Kidney epithelial cell (primary cell): ENCODE measurements at regions not wholly inside any gene's neighbourhood (a gene's known extent, or its start where the extent isn't known, plus 50 kb on each side); places are given as distances from the start of the nearest gene placed in this dataset.
"Not testable (repeated sequence)": the region's sequence is repeated elsewhere in the genome, so short reads cannot be mapped to it uniquely, and the experiment has no call there.

Experiments used
- DNase-seq: peaks from one replicate; pipeline ENCODE4 v3.0.0-alpha.2; 2010; ENCODE audit warnings: low read depth
- H3K27me3 ChIP-seq: 2 replicates; pipeline ENCODE4 v1.6.0; 2011; ENCODE audit warnings: low read length; ENCODE audit not compliant: control insufficient read depth, insufficient read depth
- H3K36me3 ChIP-seq: 2 replicates; pipeline ENCODE4 v1.5.1; 2011; ENCODE audit warnings: low read length; ENCODE audit not compliant: control insufficient read depth, insufficient read depth
- H3K4me3 ChIP-seq: 2 replicates; pipeline ENCODE4 v1.5.1; 2011; ENCODE audit warnings: low read depth, mild to moderate bottlenecking, control low read depth, low read length
- CTCF ChIP-seq: IDR thresholded peaks from 2 replicates; pipeline ENCODE4 v1.5.1; 2011; ENCODE audit warnings: mild to moderate bottlenecking, moderate library complexity, low read length, control low read depth, inconsistent platforms; ENCODE audit not compliant: insufficient read depth, poor library complexity, severe bottlenecking

- H3K27me3 ChIP-seq: no peaks in the 10 kb centered on the region
- no peak for TF ChIP-seq CTCF
- no peaks in the 10 kb centered on the region for H3K36me3 ChIP-seq
- DNase-seq: no peak
- no peak overlapping the region for H3K4me3 ChIP-seq
These were observed 83.0 kb upstream of the DTNBP1 start for GRCh38 chr6:15745781-15746180.

GRCh38 chr6:15744818-15745402 lies 82.1 kb upstream of the DTNBP1 start:
- no peak for TF ChIP-seq CTCF
- no peak for DNase-seq
- H3K4me3 ChIP-seq: no peak overlapping the region
- no peaks in the 10 kb centered on the region for H3K36me3 ChIP-seq
- no peaks in the 10 kb centered on the region for H3K27me3 ChIP-seq

GRCh38 chr6:15742013-15742412 lies 79.2 kb upstream of the DTNBP1 start:
- not testable (repeated sequence) for H3K27me3 ChIP-seq, DNase-seq, H3K36me3 ChIP-seq, H3K4me3 ChIP-seq

GRCh38 chr6:15741405-15741804 lies 78.6 kb upstream of the DTNBP1 start:
- TF ChIP-seq CTCF: no peak
- DNase-seq: no peak
- H3K4me3 ChIP-seq: no peak overlapping the region
- H3K36me3 ChIP-seq: no peaks in the 10 kb centered on the region
- no peaks in the 10 kb centered on the region for H3K27me3 ChIP-seq

GRCh38 chr6:15739867-15740266 lies 77.0 kb upstream of the DTNBP1 start:
- Histone ChIP-seq H3K36me3 (no peaks in the 10 kb centered on the region), H3K27me3 (no peaks in the 10 kb centered on the region), H3K4me3 (no peak overlapping the region)
- TF ChIP-seq CTCF: no peak
- DNase-seq: no peak

- no peaks in the 10 kb centered on the region for H3K27me3 ChIP-seq
- no peaks in the 10 kb centered on the region for H3K36me3 ChIP-seq
- DNase-seq: no peak
- H3K4me3 ChIP-seq: no peak overlapping the region
- no peak for TF ChIP-seq CTCF
These were observed 76.5 kb upstream of the DTNBP1 start for GRCh38 chr6:15739353-15739752.

- not testable (repeated sequence) for DNase-seq, H3K4me3 ChIP-seq, H3K27me3 ChIP-seq, H3K36me3 ChIP-seq
These were observed 75.4 kb upstream of the DTNBP1 start for GRCh38 chr6:15738195-15738594.
